ENCODE measurements at regions not wholly inside any gene's neighbourhood (a gene's known extent, or its start where the extent isn't known, plus 50 kb on each side); places are given as distances from the start of the nearest gene placed in this dataset.

DNA sequence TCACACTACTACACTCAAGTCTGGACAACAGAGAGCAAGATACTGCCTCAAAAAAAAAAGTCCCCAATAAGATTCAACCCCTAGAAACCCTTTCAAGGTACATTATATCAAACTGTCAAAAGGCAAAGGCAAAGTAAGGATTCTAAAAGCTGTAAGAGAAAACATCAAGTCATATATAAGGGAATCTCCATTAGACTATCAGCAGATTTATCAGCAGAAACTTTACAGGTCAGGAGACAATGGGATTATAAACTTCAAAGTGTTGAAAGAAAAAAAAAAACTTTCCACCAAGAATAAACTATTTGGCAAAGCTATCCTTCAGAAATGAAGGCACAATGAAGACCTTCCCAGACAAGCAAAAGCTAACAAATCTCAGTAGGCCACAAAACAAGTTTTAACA is 63.5 kb upstream of the DMRT1 start:
- FAIRE-seq, result no peak

GRCh38 chr9:784202-784601 is 57.3 kb upstream of the DMRT1 start:
- no peak for FAIRE-seq

GRCh38 chr9:784916-785315 is 56.6 kb upstream of the DMRT1 start:
- FAIRE-seq, result no peak

- FAIRE-seq, result no peak
Measured at GRCh38 chr9:785997-786396, 55.5 kb upstream of the DMRT1 start.

DNA sequence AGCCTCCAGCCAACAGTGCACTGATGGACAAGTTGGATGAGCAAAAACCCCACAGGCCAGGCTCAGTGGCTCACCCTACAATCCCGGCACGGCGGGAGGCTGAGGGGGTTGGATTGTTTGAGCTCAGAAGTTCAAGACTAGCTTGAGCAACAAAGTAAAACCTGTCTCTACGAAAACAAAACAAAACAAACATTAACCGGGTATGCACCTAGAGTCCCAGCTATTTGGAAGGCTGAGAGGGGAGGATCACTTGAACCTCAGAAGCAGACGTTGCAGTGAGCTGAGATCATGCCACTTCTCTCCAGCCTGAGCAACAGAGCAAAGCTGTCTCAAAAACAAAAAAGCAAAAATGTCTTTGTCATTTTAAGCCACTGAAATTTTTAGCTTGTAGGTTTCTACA is 55.1 kb upstream of the DMRT1 start:
- no peak for FAIRE-seq

GRCh38 chr9:788777-789176 is 52.7 kb upstream of the DMRT1 start:
- FAIRE-seq, result no peak

All from islet of Langerhans (tissue), 1 donor.